GM23338 (cell line): ENCODE measurements at regions not wholly inside any gene's neighbourhood (a gene's known extent, or its start where the extent isn't known, plus 50 kb on each side); places are given as distances from the start of the nearest gene placed in this dataset.

Experiments used
- ATAC-seq: fragments of 200-7000 bp; cut with Tn5 transposase; 3 replicates; pipeline ENCODE4 v1.9.1; 2020
- DNase-seq: peaks from one replicate; pipeline ENCODE4 v3.0.0-alpha.2; 2015; ENCODE audit warnings: low spot score
- H2AFZ ChIP-seq: fragments of 200-600 bp; sonication (generic); 2 replicates; pipeline ENCODE4 v1.8.0; 2016; ENCODE audit warnings: antibody characterized with exemption, mild to moderate bottlenecking, moderate library complexity
- H3F3A ChIP-seq: fragments of 200-600 bp; sonication (generic); replicated peaks from 2 replicates; pipeline ENCODE4 v1.8.0; 2017; ENCODE audit warnings: antibody characterized with exemption, mixed run types, low read depth
- H3K27ac ChIP-seq: fragments of 200-600 bp; sonication (generic); 2 replicates; pipeline ENCODE4 v1.6.1; 2016; ENCODE audit warnings: low read depth
- H3K27me3 ChIP-seq: fragments of 200-600 bp; sonication (generic); 2 replicates; pipeline ENCODE4 v1.8.0; 2016; ENCODE audit warnings: mild to moderate bottlenecking, mixed run types, moderate library complexity; ENCODE audit not compliant: insufficient read depth
- H3K36me3 ChIP-seq: fragments of 200-600 bp; sonication (generic); 2 replicates; pipeline ENCODE4 v1.8.0; 2016; ENCODE audit warnings: mild to moderate bottlenecking; ENCODE audit not compliant: insufficient read depth
- H3K4me1 ChIP-seq: fragments of 200-600 bp; sonication (generic); 2 replicates; pipeline ENCODE4 v1.8.0; 2016; ENCODE audit warnings: mild to moderate bottlenecking, moderate library complexity; ENCODE audit not compliant: insufficient read depth
- H3K4me2 ChIP-seq: fragments of 200-600 bp; sonication (generic); 2 replicates; pipeline ENCODE4 v1.7.1; 2017; ENCODE audit warnings: mixed run types
- H3K4me3 ChIP-seq: fragments of 200-600 bp; sonication (generic); 2 replicates; pipeline ENCODE4 v1.6.1; 2016; ENCODE audit warnings: mixed run types
- H3K79me2 ChIP-seq: fragments of 200-600 bp; sonication (generic); replicated peaks from 2 replicates; pipeline ENCODE4 v1.8.0; 2017; ENCODE audit warnings: mild to moderate bottlenecking; ENCODE audit not compliant: insufficient read depth
- H3K9me2 ChIP-seq: fragments of 200-600 bp; sonication (generic); 2 replicates; pipeline ENCODE4 v1.8.0; 2017; ENCODE audit not compliant: insufficient read depth
- H4K20me1 ChIP-seq: fragments of 200-600 bp; sonication (generic); replicated peaks from 2 replicates; pipeline ENCODE4 v1.8.0; 2017; ENCODE audit warnings: mild to moderate bottlenecking; ENCODE audit not compliant: insufficient read depth
- H3K27ac Mint-ChIP-seq: 2 replicates; pipeline ENCODE4 v1.8.0; 2020; ENCODE audit warnings: inconsistent platforms, mild to moderate bottlenecking, moderate library complexity, mixed read lengths
- H3K27me3 Mint-ChIP-seq: 3 replicates; pipeline ENCODE4 v1.8.0; 2022; ENCODE audit warnings: low read depth, mild to moderate bottlenecking, moderate library complexity, mixed read lengths, inconsistent platforms; ENCODE audit not compliant: insufficient read depth, poor library complexity
- H3K36me3 Mint-ChIP-seq: 3 replicates; pipeline ENCODE4 v1.8.0; 2021; ENCODE audit warnings: low read depth, mild to moderate bottlenecking, inconsistent platforms, moderate library complexity, mixed read lengths
- H3K4me1 Mint-ChIP-seq: 3 replicates; pipeline ENCODE4 v1.8.0; 2020; ENCODE audit warnings: mild to moderate bottlenecking, inconsistent platforms, mixed read lengths
- H3K4me3 Mint-ChIP-seq: 3 replicates; pipeline ENCODE4 v1.8.0; 2021; ENCODE audit warnings: moderate library complexity, mild to moderate bottlenecking, inconsistent platforms, mixed read lengths
- H3K9me3 Mint-ChIP-seq: 3 replicates; pipeline ENCODE4 v1.8.0; 2020; ENCODE audit warnings: moderate library complexity, mild to moderate bottlenecking, inconsistent platforms, mixed read lengths
- CREB1 ChIP-seq: fragments of 250-450 bp; sonication (Bioruptor Pico); IDR thresholded peaks from 2 replicates; pipeline ENCODE4 v1.5.0; 2020; ENCODE audit warnings: low read depth, mild to moderate bottlenecking, moderate library complexity
- ETS1 ChIP-seq: IDR thresholded peaks from 2 replicates; pipeline ENCODE4 v1.6.1; 2016; ENCODE audit warnings: antibody characterized with exemption
- EZH2 ChIP-seq: fragments of 200-600 bp; sonication (generic); IDR thresholded peaks from one replicate; pipeline ENCODE4 v1.8.0; 2017; ENCODE audit warnings: antibody characterized with exemption, mild to moderate bottlenecking, low read depth; ENCODE audit not compliant: unreplicated experiment
- EZH2phosphoT487 ChIP-seq: fragments of 200-600 bp; sonication (generic); IDR thresholded peaks from one replicate; pipeline ENCODE4 v1.8.1; 2018; ENCODE audit warnings: antibody characterized with exemption; ENCODE audit not compliant: unreplicated experiment
- JUNB ChIP-seq: IDR thresholded peaks from one replicate; pipeline ENCODE4 v1.6.1; 2016; ENCODE audit warnings: antibody characterized with exemption; ENCODE audit not compliant: unreplicated experiment
- POLR2AphosphoS5 ChIP-seq: IDR thresholded peaks from 2 replicates; pipeline ENCODE4 v1.6.1; 2016; ENCODE audit warnings: antibody characterized with exemption, low read depth
- REST ChIP-seq: IDR thresholded peaks from one replicate; pipeline ENCODE4 v1.6.1; 2018; ENCODE audit warnings: antibody characterized with exemption; ENCODE audit not compliant: unreplicated experiment
- STAT1 ChIP-seq: IDR thresholded peaks from one replicate; pipeline ENCODE4 v1.6.1; 2016; ENCODE audit warnings: antibody characterized with exemption; ENCODE audit not compliant: unreplicated experiment
- ZNF114 ChIP-seq: fragments of 250-450 bp; sonication (Bioruptor Pico); IDR thresholded peaks from 2 replicates; pipeline ENCODE4 v1.5.0; 2020; ENCODE audit warnings: mild to moderate bottlenecking, moderate library complexity
- ZNF331 ChIP-seq: fragments of 250-450 bp; sonication (Bioruptor Pico); IDR thresholded peaks from 2 replicates; pipeline ENCODE4 v1.5.0; 2020; ENCODE audit warnings: low read depth, mild to moderate bottlenecking, moderate library complexity
- ZNF462 ChIP-seq: fragments of 250-450 bp; sonication (Bioruptor Pico); IDR thresholded peaks from 2 replicates; pipeline ENCODE4 v1.5.0; 2020; ENCODE audit warnings: mild to moderate bottlenecking, moderate library complexity

GRCh38 chr5:68134669-68135313, 80.8 kb upstream of the PIK3R1 start:
- Mint-ChIP-seq H3K36me3 (no peaks in the 10 kb centered on the region), H3K4me3 (no peak overlapping the region), H3K4me1 (peaks cover 8% of the 10 kb centered on the region), H3K27ac (no peak overlapping the region), H3K27me3 (peaks cover 2% of the 10 kb centered on the region), H3K9me3 (no peaks in the 10 kb centered on the region; the same call in 2 of the 3 replicates)
- H3K4me3 ChIP-seq = no peak overlapping the region
- H3K79me2 ChIP-seq = no peaks in the 10 kb centered on the region
- no peaks in the 10 kb centered on the region for H4K20me1 ChIP-seq
- no peak overlapping the region for H3K4me2 ChIP-seq
- H3K27ac ChIP-seq = no peak overlapping the region
- H3K4me1 ChIP-seq = no peaks in the 10 kb centered on the region
- H3F3A ChIP-seq = no peaks in the 10 kb centered on the region
- H2AFZ ChIP-seq = no peak overlapping the region
- no peaks in the 10 kb centered on the region for H3K9me2 ChIP-seq
- ATAC-seq = no peak
- no peaks in the 10 kb centered on the region for H3K36me3 ChIP-seq
- no peaks in the 10 kb centered on the region for H3K27me3 ChIP-seq
- TF ChIP-seq STAT1 (no peak), REST (no peak), ZNF114 (CRISPR knock-in tag) (no peak), ZNF462 (CRISPR knock-in tag) (no peak), POLR2AphosphoS5 (no peak), ZNF331 (no peak), EZH2 (no peak), JUNB (no peak), ETS1 (no peak), EZH2phosphoT487 (no peak), CREB1 (CRISPR knock-in tag) (no peak)
- no peak for DNase-seq
